ENCODE measurements at regions not wholly inside any gene's neighbourhood (a gene's known extent, or its start where the extent isn't known, plus 50 kb on each side); places are given as distances from the start of the nearest gene placed in this dataset.

GRCh38 chr1:213690341-213690917 lies 297.3 kb upstream of the PROX1 start:
- no peak for TF ChIP-seq CTCF (IDR thresholded peaks at IDR 0.05; ENCODE audit: poor library complexity, severe bottlenecking)
- no peak for TF ChIP-seq SMC3 (conservative IDR thresholded peaks at IDR 0.05; ENCODE audit: poor library complexity)
- TF ChIP-seq RAD21 (conservative IDR thresholded peaks at IDR 0.05), result no peak
- no peak for TF ChIP-seq POLR2AphosphoS5 (IDR thresholded peaks at IDR 0.05)
- no peak for TF ChIP-seq TAF1 (IDR thresholded peaks at IDR 0.05; ENCODE audit: low read depth)
- no peak for TF ChIP-seq EZH2 (IDR thresholded peaks at IDR 0.05; ENCODE audit: borderline replicate concordance, insufficient read depth, low read length, poor library complexity, severe bottlenecking)
- no peak for TF ChIP-seq MXI1 (conservative IDR thresholded peaks at IDR 0.05; ENCODE audit: poor library complexity, severe bottlenecking)
- TF ChIP-seq EP300 (conservative IDR thresholded peaks at IDR 0.05; ENCODE audit: poor library complexity, severe bottlenecking), result no peak
- no peak for TF ChIP-seq REST (IDR thresholded peaks at IDR 0.05; ENCODE audit: borderline replicate concordance)
